ENCODE measurements at regions not wholly inside any gene's neighbourhood (a gene's known extent, or its start where the extent isn't known, plus 50 kb on each side); places are given as distances from the start of the nearest gene placed in this dataset.

DNA sequence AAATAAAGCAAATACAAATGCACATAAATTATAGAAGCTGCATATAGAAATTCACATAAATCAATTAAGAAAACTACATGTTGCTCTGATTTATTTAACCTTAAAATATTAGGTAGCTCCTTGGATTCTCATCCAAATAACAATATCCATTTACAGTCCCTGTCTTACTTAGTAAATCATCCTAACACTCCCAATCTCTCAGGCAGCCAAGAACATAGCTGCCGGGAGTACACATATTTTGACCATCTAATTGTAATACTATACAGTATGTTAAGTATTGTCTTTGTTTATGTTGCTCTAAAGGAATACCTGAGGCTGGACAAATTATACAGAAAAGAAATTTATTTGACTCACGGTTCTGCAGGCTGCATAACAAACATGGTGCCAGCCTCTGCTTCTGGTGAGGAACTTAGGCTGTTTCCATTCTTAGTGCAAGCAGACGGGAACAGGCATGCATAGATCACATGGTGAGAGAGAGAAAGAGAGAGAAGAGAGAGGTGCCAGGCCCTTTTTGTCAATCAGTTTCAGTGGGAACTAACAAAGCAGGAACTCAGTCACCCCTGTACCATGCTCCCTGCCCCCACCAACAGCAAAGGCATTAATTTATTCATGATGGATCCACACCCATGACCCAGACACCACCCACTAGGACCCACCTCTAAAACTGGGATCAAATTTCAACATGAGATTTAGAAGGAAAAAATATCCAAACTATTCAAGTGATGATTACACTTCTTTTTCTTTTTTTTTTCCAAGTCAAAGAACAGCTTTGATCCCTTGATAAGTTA, 614.8 kb upstream of the TECRL start:
- CTCF ChIA-PET: no interaction called here

More for the DNA sequence above, 614.8 kb upstream of the TECRL start:
- no peak overlapping the region for H4K8ac ChIP-seq (ENCODE audit: low read depth in 2 of 2, low read length in 2 of 2)
- no peak overlapping the region for H4K5ac ChIP-seq (ENCODE audit: low read depth, low read length)
- H2BK15ac ChIP-seq (ENCODE audit: low read depth, low read length): no peak overlapping the region
- no peak overlapping the region for H2BK5ac ChIP-seq (ENCODE audit: low read depth, low read length, poor library complexity, severe bottlenecking)
- intact Hi-C loops (cut with micrococcal nuclease): no loop called here
- H3K4me2 ChIP-seq (ENCODE audit: low read depth, low read length): no peak overlapping the region
- in situ Hi-C loops (cut with MboI; ENCODE audit: low sequenced_read_pairs): no loop called here
- peaks cover 2% of the 10 kb centered on the region; the same call in 1 of the 2 replicates for H3K9me3 ChIP-seq (ENCODE audit: control insufficient read depth, insufficient read depth, low read length)
- no peak for TF ChIP-seq MXI1 (IDR thresholded peaks at IDR 0.05; ENCODE audit: borderline replicate concordance, low read depth, low read length)
- no peaks in the 10 kb centered on the region for H4K20me1 ChIP-seq (ENCODE audit: insufficient read depth, low read length)
- H3K9me1 ChIP-seq (ENCODE audit: insufficient read depth, low read length): no peaks in the 10 kb centered on the region
- H4K91ac ChIP-seq (ENCODE audit: insufficient read depth, low read depth, low read length): no peak overlapping the region
- H3K18ac ChIP-seq (ENCODE audit: low read depth, low read length): no peak overlapping the region
- no peak overlapping the region for H2AK9ac ChIP-seq (replicated peaks; ENCODE audit: low read depth, low read length, poor library complexity)
- no peak overlapping the region for H2AFZ ChIP-seq (replicated peaks; ENCODE audit: low read length, poor library complexity)
- H3K4ac ChIP-seq (ENCODE audit: low read depth, low read length): no peak overlapping the region
- H3K27ac ChIP-seq (ENCODE audit: insufficient read depth, low read length): no peak overlapping the region
- H3K56ac ChIP-seq (ENCODE audit: extremely low read depth, insufficient read depth, low read length): no peak overlapping the region
- H2AK5ac ChIP-seq (ENCODE audit: low read depth, low read length): no peak overlapping the region
- H3K4me3 ChIP-seq (ENCODE audit: insufficient read depth, low read depth, low read length): no peak overlapping the region
- no peak for ATAC-seq (ENCODE audit: low read depth)
- no peak overlapping the region for H2BK120ac ChIP-seq (ENCODE audit: low read depth, low read length)
- dilution Hi-C loops (cut with HindIII; ENCODE audit: low sequenced_read_pairs, unreplicated experiment): no loop called here
- H3K9ac ChIP-seq (ENCODE audit: low read depth, low read length): no peak overlapping the region
- H3K36me3 ChIP-seq (ENCODE audit: control insufficient read depth, insufficient read depth, low read length): no peaks in the 10 kb centered on the region
- no peak overlapping the region for H3K14ac ChIP-seq (replicated peaks; ENCODE audit: low read depth, low read length)
- POLR2A ChIA-PET (ENCODE audit: unreplicated experiment): no interaction called here
- no peaks in the 10 kb centered on the region for H3K79me1 ChIP-seq (ENCODE audit: low read depth in 1 of 2, low read length in 2 of 2)
- no peaks in the 10 kb centered on the region for H3K4me1 ChIP-seq (ENCODE audit: control insufficient read depth, insufficient read depth, low read length)
- no peaks in the 10 kb centered on the region for H3K27me3 ChIP-seq (ENCODE audit: control insufficient read depth, insufficient read depth, low read length)
- H3K23ac ChIP-seq (ENCODE audit: low read depth, low read length): no peak overlapping the region
- no peak overlapping the region for H2BK20ac ChIP-seq (ENCODE audit: low read depth, low read length)
- WGBS, 2 experiments (ENCODE audit: extremely low coverage in 2 of 2, insufficient read length in 1 of 2): 33% methylated on average over 1 of the region's 3 CpGs; no CpG with 5 or more reads in 1 of the 2 experiments
- no peak for DNase-seq
- no TSS peak for BruUV-seq (replicated peaks)

All from IMR-90 (cell line).